LoVo (cell line): ENCODE measurements at regions not wholly inside any gene's neighbourhood (a gene's known extent, or its start where the extent isn't known, plus 50 kb on each side); places are given as distances from the start of the nearest gene placed in this dataset.

ENCODE experiments used
- DNase-seq: peaks from one replicate; pipeline ENCODE4 v3.0.0-alpha.2; 2016; ENCODE audit warnings: low spot score

GRCh38 chr4:123278755-123279154 is 117.8 kb upstream of the SPRY1 start:
- DNase-seq = no peak

GRCh38 chr4:123283371-123283895 is 113.2 kb upstream of the SPRY1 start:
- DNase-seq = no peak

- no peak for DNase-seq
Measured at GRCh38 chr4:123284168-123284567, 112.4 kb upstream of the SPRY1 start.

GRCh38 chr4:123286903-123287466 is 109.6 kb upstream of the SPRY1 start:
- DNase-seq = no peak

GRCh38 chr4:123288309-123289025 is 108.1 kb upstream of the SPRY1 start:
- no peak for DNase-seq

GRCh38 chr4:123291329-123291728 is 105.3 kb upstream of the SPRY1 start:
- no peak for DNase-seq

GRCh38 chr4:123297836-123298235 is 98.8 kb upstream of the SPRY1 start:
- no peak for DNase-seq

- DNase-seq = no peak
Measured at GRCh38 chr4:123298261-123298660, 98.3 kb upstream of the SPRY1 start.

GRCh38 chr4:123298801-123299200 is 97.8 kb upstream of the SPRY1 start:
- DNase-seq = no peak

- no peak for DNase-seq
Measured at GRCh38 chr4:123299212-123299691, 97.3 kb upstream of the SPRY1 start.

GRCh38 chr4:123300222-123301039 is 96.2 kb upstream of the SPRY1 start:
- no peak for DNase-seq

GRCh38 chr4:123301923-123302322 is 94.7 kb upstream of the SPRY1 start:
- DNase-seq = no peak

GRCh38 chr4:123304151-123304964 is 92.2 kb upstream of the SPRY1 start:
- no peak for DNase-seq

- DNase-seq = no peak
Measured at GRCh38 chr4:123305736-123306135, 90.9 kb upstream of the SPRY1 start.

GRCh38 chr4:123306769-123307168 is 89.8 kb upstream of the SPRY1 start:
- no peak for DNase-seq

GRCh38 chr4:123308667-123309066 is 87.9 kb upstream of the SPRY1 start:
- no peak for DNase-seq

GRCh38 chr4:123312116-123312515 is 84.5 kb upstream of the SPRY1 start:
- no peak for DNase-seq

- DNase-seq = no peak
Measured at GRCh38 chr4:123312951-123313592, 83.5 kb upstream of the SPRY1 start.

GRCh38 chr4:123315617-123316016 is 81.0 kb upstream of the SPRY1 start:
- no peak for DNase-seq

- no peak for DNase-seq
Measured at GRCh38 chr4:123317211-123317610, 79.4 kb upstream of the SPRY1 start.

- DNase-seq = no peak
Measured at GRCh38 chr4:123319639-123320038, 77.0 kb upstream of the SPRY1 start.
